ENCODE measurements at regions not wholly inside any gene's neighbourhood (a gene's known extent, or its start where the extent isn't known, plus 50 kb on each side); places are given as distances from the start of the nearest gene placed in this dataset.

DNA sequence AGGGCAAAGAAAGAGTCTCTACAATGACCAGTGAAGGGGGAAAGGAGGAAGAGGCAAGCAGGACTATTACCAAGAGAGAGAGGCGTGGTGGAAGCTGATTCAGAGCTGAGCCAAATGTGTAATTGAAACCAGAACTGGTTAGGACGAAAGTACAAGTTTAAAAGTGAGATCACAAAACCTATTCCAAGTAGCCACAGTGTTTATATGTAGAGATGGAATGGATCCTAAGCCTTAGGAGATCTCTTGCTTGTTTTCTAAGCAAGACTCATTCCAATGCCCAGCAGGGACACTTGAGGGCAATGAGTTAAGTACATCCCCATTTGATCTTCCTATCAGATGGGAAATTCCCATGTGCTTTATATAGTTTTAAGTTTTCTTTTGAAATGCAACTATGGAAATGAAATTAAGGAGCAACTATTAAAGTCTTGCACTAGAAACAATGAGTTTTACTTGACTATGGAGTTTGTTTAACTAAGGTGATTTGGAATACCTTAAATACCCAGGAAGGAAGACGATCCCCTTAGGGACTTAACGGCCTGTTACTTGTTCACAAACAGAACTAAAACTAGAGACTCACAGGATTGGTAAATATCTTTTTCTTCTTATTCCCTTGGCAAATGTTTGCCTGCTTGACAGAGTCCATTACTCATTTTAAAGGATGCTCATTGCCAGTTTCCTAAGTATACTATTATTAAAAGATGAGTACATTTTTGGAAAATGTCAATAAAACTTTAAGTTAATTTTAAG is 51.1 kb upstream of the SNX2 start:
- DNase-seq: no peak
